Kidney (tissue), 13 donors: ENCODE measurements at regions not wholly inside any gene's neighbourhood (a gene's known extent, or its start where the extent isn't known, plus 50 kb on each side); places are given as distances from the start of the nearest gene placed in this dataset.

Experiments
- DNase-seq, 5 donors: peaks; one replicate each; pipeline ENCODE4 v3.0.0-alpha.2; 2013 to 2020
- FAIRE-seq: peaks from 2 replicates; lab custom pipeline; 2012; peaks lifted over from hg19 to GRCh38; lab: Jason Lieb, UNC
- H3K27ac ChIP-seq, 2 donors: one replicate each; pipeline ENCODE4 v1.7.0; 2013; ENCODE audit warnings: low read depth in 2 of 2, low read length in 2 of 2, inconsistent platforms in 1 of 2
- H3K27me3 ChIP-seq: one replicate; pipeline ENCODE4 v1.7.1; 2013; ENCODE audit warnings: low read length, inconsistent platforms; ENCODE audit not compliant: control insufficient read depth, insufficient read depth
- H3K36me3 ChIP-seq, 3 donors: one replicate each; pipeline versions ENCODE4 v1.7.0 to v1.7.1; 2013; ENCODE audit warnings: low read length in 3 of 3, control low read depth in 1 of 3, inconsistent platforms in 1 of 3; ENCODE audit not compliant: insufficient read depth in 3 of 3, control insufficient read depth in 2 of 3
- H3K4me1 ChIP-seq, 3 donors: one replicate each; pipeline versions ENCODE4 v1.7.0 to v1.7.1; 2013; ENCODE audit warnings: low read length in 3 of 3, inconsistent platforms in 1 of 3, low read depth in 1 of 3; ENCODE audit not compliant: control insufficient read depth in 2 of 3, insufficient read depth in 2 of 3
- H3K4me3 ChIP-seq, 3 donors: one replicate each; pipeline versions ENCODE4 v1.7.0 to v1.8.1; 2013; ENCODE audit warnings: low read length in 3 of 3, control low read depth in 1 of 3, inconsistent platforms in 1 of 3
- H3K9ac ChIP-seq, 3 donors: one replicate each; pipeline versions ENCODE4 v1.7.0 to v1.7.1; 2013; ENCODE audit warnings: low read length in 3 of 3, control low read depth in 1 of 3, inconsistent platforms in 1 of 3
- H3K9me3 ChIP-seq, 3 donors: one replicate each; pipeline versions ENCODE4 v1.7.0 to v1.7.1; 2013; ENCODE audit warnings: low read length in 3 of 3, control low read depth in 1 of 3, inconsistent platforms in 1 of 3; ENCODE audit not compliant: control insufficient read depth in 2 of 3, insufficient read depth in 1 of 3
- CTCF ChIP-seq: IDR thresholded peaks from 3 replicates; pipeline ENCODE4 v1.5.1; 2012; ENCODE audit warnings: mild to moderate bottlenecking, moderate library complexity, borderline replicate concordance; ENCODE audit not compliant: insufficient read depth; ENCODE audit errors: extremely low read depth
- intact Hi-C: fragments of 100-400 bp; cut with DNase I; formaldehyde crosslinking; loops from one replicate; pipeline ENCODE4 v1.11.1; 2022
- donor health status: control.
- donor health status: control.
- donor health status: control.
- donor health status: control.
- donor health status: control.
- donor health status: DM: yes; HTN: yes; CAD: no.
- donor health status: Normal renal cell carcinoma (clear cell type).

GRCh38 chr2:6310256-6311215 lies 555.2 kb downstream of the CMPK2 start:
- Histone ChIP-seq H3K9me3 (no peaks in the 10 kb centered on the region), H3K4me3 (no peak overlapping the region)
- intact Hi-C loops: no loop called here

GRCh38 chr2:6312367-6312766 lies 553.3 kb downstream of the CMPK2 start:
- no peaks in the 10 kb centered on the region for H3K36me3 ChIP-seq
- FAIRE-seq (no peak), DNase-seq (peak in 4 of 5 donors; percentile 43 to 68 (median 56))
- H3K4me3 ChIP-seq: no peak overlapping the region
- H3K9ac ChIP-seq: no peak overlapping the region
- TF ChIP-seq CTCF: no peak
- intact Hi-C loops: no loop called here
- no peaks in the 10 kb centered on the region for H3K9me3 ChIP-seq
- no peak overlapping the region for H3K27ac ChIP-seq
- no peaks in the 10 kb centered on the region for H3K4me1 ChIP-seq
- no peaks in the 10 kb centered on the region for H3K27me3 ChIP-seq

More at GRCh38 chr2:6310256-6311215, 555.2 kb downstream of the CMPK2 start:
- no peak overlapping the region for H3K27ac ChIP-seq
- H3K36me3 ChIP-seq: no peaks in the 10 kb centered on the region
- FAIRE-seq: no peak
- no peaks in the 10 kb centered on the region for H3K27me3 ChIP-seq
- no peak overlapping the region for H3K9ac ChIP-seq
- TF ChIP-seq CTCF: no peak
- peak; percentile 18 to 76 (median 50) for DNase-seq
- H3K4me1 ChIP-seq: no peaks in the 10 kb centered on the region

- intact Hi-C loops: no loop called here
These were observed 551.3 kb downstream of the CMPK2 start for GRCh38 chr2:6314218-6314960.

More at GRCh38 chr2:6314218-6314960, 551.3 kb downstream of the CMPK2 start:
- TF ChIP-seq CTCF: no peak
- FAIRE-seq (no peak), DNase-seq (no peak)
- Histone ChIP-seq H3K36me3 (no peaks in the 10 kb centered on the region), H3K27me3 (no peaks in the 10 kb centered on the region), H3K27ac (no peak overlapping the region), H3K9me3 (no peaks in the 10 kb centered on the region), H3K4me1 (no peaks in the 10 kb centered on the region), H3K9ac (no peak overlapping the region), H3K4me3 (no peak overlapping the region)
